ENCODE measurements at regions not wholly inside any gene's neighbourhood (a gene's known extent, or its start where the extent isn't known, plus 50 kb on each side); places are given as distances from the start of the nearest gene placed in this dataset.

DNA sequence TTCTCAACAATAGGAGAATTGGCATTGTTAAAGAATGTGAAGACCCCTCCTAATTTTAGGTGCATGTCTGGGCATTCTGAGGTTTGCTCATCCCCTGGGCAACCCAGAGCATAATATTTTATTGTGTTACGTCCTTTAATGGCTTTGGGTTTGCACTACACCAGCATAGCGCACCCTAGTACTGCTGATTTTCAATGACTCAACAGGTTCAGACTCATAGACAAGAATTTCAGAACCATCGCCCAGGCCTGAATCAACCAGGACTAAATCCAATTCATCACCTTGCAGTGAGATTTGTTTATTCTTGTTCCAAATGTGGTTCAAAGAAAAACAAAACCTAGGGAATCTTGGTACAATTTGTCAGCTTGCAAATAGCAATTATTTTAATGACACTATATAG is 137.8 kb upstream of the PHACTR1 start:
- Histone ChIP-seq H3K4me2 (ENCODE audit: low read length) (no peak overlapping the region), H4K20me1 (ENCODE audit: insufficient read depth, low read length) (no peaks in the 10 kb centered on the region), H3K36me3 (replicated peaks; ENCODE audit: low read depth, low read length) (no peaks in the 10 kb centered on the region), H3K27me3 (ENCODE audit: low read depth, low read length) (peaks cover 5% of the 10 kb centered on the region; the same call in 1 of the 2 replicates), H3K79me2 (ENCODE audit: low read length) (no peaks in the 10 kb centered on the region), H3K27ac (ENCODE audit: low read length) (no peak overlapping the region), H3K4me1 (ENCODE audit: low read length) (no peaks in the 10 kb centered on the region), H3K4me3 (ENCODE audit: low read length) (no peak overlapping the region), H3K9me3 (ENCODE audit: insufficient read depth, low read length) (no peaks in the 10 kb centered on the region), H3K9ac (ENCODE audit: low read length) (no peak overlapping the region), H2AFZ (ENCODE audit: low read depth, low read length) (no peak overlapping the region)
- TF ChIP-seq EZH2phosphoT487 (IDR thresholded peaks at IDR 0.05; ENCODE audit: low read depth) (no peak), CTCF (IDR thresholded peaks at IDR 0.05; ENCODE audit: low read depth, low read length) (no peak)

GRCh38 chr6:12580290-12580689 is 136.3 kb upstream of the PHACTR1 start:
- no peak overlapping the region for H3K9ac ChIP-seq (ENCODE audit: low read length)
- peaks cover 2% of the 10 kb centered on the region; the same call in 1 of the 2 replicates for H3K27me3 ChIP-seq (ENCODE audit: low read depth, low read length)
- no peak overlapping the region for H3K27ac ChIP-seq (ENCODE audit: low read length)
- no peak overlapping the region for H3K4me2 ChIP-seq (ENCODE audit: low read length)
- H3K4me1 ChIP-seq (ENCODE audit: low read length), result no peaks in the 10 kb centered on the region
- no peak overlapping the region for H2AFZ ChIP-seq (ENCODE audit: low read depth, low read length)
- H4K20me1 ChIP-seq (ENCODE audit: insufficient read depth, low read length), result no peaks in the 10 kb centered on the region
- no peak overlapping the region for H3K4me3 ChIP-seq (ENCODE audit: low read length)
- TF ChIP-seq EZH2phosphoT487 (IDR thresholded peaks at IDR 0.05; ENCODE audit: low read depth) (no peak), CTCF (IDR thresholded peaks at IDR 0.05; ENCODE audit: low read depth, low read length) (no peak)
- no peaks in the 10 kb centered on the region for H3K9me3 ChIP-seq (ENCODE audit: insufficient read depth, low read length)
- H3K36me3 ChIP-seq (replicated peaks; ENCODE audit: low read depth, low read length), result no peaks in the 10 kb centered on the region
- no peaks in the 10 kb centered on the region for H3K79me2 ChIP-seq (ENCODE audit: low read length)

DNA sequence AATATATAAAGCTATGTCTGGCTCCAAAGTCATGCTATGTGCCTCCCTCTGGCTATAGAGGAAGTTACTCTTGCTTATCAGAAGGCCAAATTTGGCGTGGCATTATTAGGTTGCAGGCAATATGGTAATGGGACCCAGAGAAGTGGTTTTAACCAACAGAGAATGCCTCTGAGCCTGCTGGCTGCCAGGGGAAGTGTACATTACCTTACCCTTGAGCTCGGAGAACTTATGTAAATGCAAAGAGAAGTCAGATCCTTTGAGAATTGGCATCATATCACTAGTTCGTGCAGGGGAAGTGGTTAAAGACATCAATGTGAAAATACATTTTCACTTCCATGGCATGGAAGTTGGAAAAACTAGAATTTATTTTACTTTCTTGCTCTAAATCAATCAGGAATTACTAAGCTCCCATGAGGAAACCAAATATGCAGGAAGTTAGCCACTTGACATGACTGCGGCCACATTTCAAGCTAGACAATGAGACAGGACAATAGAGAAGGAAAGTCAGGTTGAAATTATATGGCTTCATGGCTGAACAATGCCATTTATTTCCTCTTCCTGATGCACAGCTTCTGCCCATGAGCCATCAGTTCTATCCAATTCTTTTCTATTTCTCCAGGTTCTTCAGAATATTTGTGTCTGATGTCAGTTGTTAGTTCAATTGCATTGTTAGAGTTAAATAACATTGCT is 134.0 kb upstream of the PHACTR1 start:
- no peak overlapping the region for H3K4me3 ChIP-seq (ENCODE audit: low read length)
- no peak overlapping the region for H3K4me2 ChIP-seq (ENCODE audit: low read length)
- no peak overlapping the region for H3K27ac ChIP-seq (ENCODE audit: low read length)
- no peak overlapping the region for H3K9ac ChIP-seq (ENCODE audit: low read length)
- no peaks in the 10 kb centered on the region for H3K9me3 ChIP-seq (ENCODE audit: insufficient read depth, low read length)
- no peaks in the 10 kb centered on the region for H3K27me3 ChIP-seq (ENCODE audit: low read depth, low read length)
- H3K36me3 ChIP-seq (replicated peaks; ENCODE audit: low read depth, low read length), result no peaks in the 10 kb centered on the region
- H3K79me2 ChIP-seq (ENCODE audit: low read length), result no peaks in the 10 kb centered on the region
- no peak overlapping the region for H2AFZ ChIP-seq (ENCODE audit: low read depth, low read length)
- no peaks in the 10 kb centered on the region for H4K20me1 ChIP-seq (ENCODE audit: insufficient read depth, low read length)
- TF ChIP-seq CTCF (IDR thresholded peaks at IDR 0.05; ENCODE audit: low read depth, low read length), result no peak
- TF ChIP-seq EZH2phosphoT487 (IDR thresholded peaks at IDR 0.05; ENCODE audit: low read depth), result no peak
- H3K4me1 ChIP-seq (ENCODE audit: low read length), result no peaks in the 10 kb centered on the region

GRCh38 chr6:12584631-12585405 is 131.7 kb upstream of the PHACTR1 start:
- no peak overlapping the region for H3K9ac ChIP-seq (ENCODE audit: low read length)
- no peak overlapping the region for H3K4me3 ChIP-seq (ENCODE audit: low read length)
- no peaks in the 10 kb centered on the region for H4K20me1 ChIP-seq (ENCODE audit: insufficient read depth, low read length)
- H3K9me3 ChIP-seq (ENCODE audit: insufficient read depth, low read length), result no peaks in the 10 kb centered on the region
- no peaks in the 10 kb centered on the region for H3K4me1 ChIP-seq (ENCODE audit: low read length)
- H3K79me2 ChIP-seq (ENCODE audit: low read length), result no peaks in the 10 kb centered on the region
- H2AFZ ChIP-seq (ENCODE audit: low read depth, low read length), result no peak overlapping the region
- no peak for TF ChIP-seq CTCF (IDR thresholded peaks at IDR 0.05; ENCODE audit: low read depth, low read length)
- no peak for TF ChIP-seq EZH2phosphoT487 (IDR thresholded peaks at IDR 0.05; ENCODE audit: low read depth)
- H3K27me3 ChIP-seq (ENCODE audit: low read depth, low read length), result no peaks in the 10 kb centered on the region
- H3K4me2 ChIP-seq (ENCODE audit: low read length), result no peak overlapping the region
- H3K36me3 ChIP-seq (replicated peaks; ENCODE audit: low read depth, low read length), result no peaks in the 10 kb centered on the region
- H3K27ac ChIP-seq (ENCODE audit: low read length), result no peak overlapping the region
